GM21786 (cell line): ENCODE measurements at regions not wholly inside any gene's neighbourhood (a gene's known extent, or its start where the extent isn't known, plus 50 kb on each side); places are given as distances from the start of the nearest gene placed in this dataset.
"Not testable (repeated sequence)": the region's sequence is repeated elsewhere in the genome, so short reads cannot be mapped to it uniquely, and the experiment has no call there.

Experiments used
- ATAC-seq: cut with Tn5 transposase; IDR thresholded peaks from one replicate; pipeline ENCODE4 v1.9.1; 2021; ENCODE audit not compliant: unreplicated experiment

DNA sequence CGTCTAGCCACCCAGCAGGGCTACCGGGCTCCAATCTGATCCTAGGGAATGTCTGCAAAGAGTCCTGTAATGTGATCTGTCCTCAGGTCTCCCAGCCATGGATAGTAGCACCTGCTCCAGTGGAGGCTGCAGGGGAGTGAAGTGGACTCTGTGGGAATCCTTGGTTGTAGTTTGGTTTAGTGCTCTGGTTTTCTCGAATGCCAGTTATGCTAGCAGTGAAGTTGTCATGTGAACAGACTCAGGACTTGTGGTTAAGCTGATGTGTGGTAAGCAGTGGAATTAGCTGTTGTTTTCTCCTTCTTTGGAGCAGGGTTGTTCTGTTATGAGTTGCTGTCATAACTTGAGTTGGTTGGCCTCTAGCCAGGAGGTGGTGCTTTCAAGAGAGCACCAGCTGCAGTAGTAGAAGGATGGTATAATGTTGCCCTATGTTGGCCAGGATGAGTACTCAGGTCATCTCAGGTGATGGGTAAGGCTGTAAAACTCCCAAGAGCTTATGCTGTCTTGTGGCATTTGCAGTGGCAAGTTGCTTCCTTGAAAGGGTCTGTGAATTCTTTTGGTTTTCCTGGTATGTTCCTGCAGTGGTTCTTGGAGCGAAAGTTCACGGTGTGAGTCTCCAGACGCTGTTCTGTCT is 390.2 kb downstream of the UTRN start:
- peak; percentile 71 for ATAC-seq

DNA sequence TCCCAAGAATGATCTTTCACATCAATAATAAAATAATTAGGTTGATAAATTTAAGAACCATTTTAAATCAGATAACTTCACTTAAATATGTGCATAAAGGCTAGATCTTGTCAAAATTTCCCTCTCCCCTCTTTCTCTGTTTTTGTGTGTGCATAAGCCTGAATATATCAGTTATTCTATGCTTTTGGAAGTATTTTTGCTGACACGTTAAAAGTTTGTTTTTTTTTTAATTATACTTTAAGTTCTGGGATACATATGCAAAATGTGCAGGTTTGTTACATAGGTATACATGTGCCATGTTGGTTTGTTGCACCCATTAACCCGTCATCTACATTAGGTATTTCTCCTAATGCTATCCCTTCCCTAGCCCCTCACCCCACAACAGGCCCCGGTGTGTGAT is 391.2 kb downstream of the UTRN start:
- not testable (repeated sequence) for ATAC-seq

DNA sequence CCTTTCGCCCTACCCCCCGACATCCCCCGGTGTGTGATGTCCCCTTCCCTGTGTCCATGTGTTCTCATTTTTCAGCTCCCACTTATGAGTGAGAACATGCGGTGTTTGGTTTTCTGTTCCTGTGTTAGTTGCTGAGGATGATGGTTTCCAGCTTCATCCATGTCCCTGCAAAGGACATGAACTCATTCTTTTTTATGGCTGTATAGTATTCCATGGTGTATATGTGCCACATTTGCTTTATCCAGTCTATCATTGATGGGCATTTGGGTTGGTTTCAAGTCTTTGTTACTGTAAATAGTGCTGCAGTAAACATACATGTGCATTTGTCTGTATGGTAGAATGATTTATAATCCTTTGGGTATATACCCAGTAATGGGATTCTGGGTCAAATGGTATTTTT is 392.1 kb downstream of the UTRN start:
- ATAC-seq: not testable (repeated sequence)

DNA sequence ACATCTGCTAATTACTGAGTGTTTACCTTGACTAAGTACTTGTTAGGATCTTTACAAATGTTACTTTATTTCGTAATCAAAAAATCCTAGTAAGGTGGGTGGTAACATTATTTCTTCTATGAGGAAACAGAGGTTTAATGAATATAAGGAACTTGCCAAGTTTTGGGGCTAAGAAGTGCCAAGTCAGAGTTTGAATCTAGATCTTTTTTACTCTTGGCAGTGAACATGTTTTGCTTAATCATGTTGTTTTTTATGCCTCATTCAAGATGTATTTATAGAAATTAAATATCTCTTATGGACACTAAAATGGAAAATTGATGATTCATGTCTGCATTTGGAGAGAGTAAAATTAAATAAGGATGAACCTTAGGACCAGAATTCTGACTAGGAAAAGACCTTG is 393.7 kb downstream of the UTRN start:
- ATAC-seq: no peak

DNA sequence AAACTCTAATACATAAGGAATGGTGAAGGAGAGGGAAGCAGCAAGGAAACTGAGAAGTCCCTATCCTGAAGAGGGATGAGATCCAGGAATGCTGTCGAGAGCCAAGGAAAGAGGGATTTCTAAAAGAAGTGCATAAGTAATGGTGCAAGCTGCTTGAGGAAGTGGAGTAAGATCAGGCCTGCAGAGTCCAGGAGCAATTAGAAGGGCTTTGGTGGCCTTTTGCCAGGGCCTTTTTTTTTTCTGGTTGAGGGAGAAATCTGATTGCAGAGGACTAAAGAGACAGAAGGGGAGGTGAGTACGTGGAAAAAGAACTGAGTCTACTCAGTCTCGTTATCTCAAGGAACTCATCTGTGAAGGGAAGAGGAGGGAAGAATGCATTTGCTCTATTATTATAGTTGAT is 396.2 kb downstream of the UTRN start:
- no peak for ATAC-seq

DNA sequence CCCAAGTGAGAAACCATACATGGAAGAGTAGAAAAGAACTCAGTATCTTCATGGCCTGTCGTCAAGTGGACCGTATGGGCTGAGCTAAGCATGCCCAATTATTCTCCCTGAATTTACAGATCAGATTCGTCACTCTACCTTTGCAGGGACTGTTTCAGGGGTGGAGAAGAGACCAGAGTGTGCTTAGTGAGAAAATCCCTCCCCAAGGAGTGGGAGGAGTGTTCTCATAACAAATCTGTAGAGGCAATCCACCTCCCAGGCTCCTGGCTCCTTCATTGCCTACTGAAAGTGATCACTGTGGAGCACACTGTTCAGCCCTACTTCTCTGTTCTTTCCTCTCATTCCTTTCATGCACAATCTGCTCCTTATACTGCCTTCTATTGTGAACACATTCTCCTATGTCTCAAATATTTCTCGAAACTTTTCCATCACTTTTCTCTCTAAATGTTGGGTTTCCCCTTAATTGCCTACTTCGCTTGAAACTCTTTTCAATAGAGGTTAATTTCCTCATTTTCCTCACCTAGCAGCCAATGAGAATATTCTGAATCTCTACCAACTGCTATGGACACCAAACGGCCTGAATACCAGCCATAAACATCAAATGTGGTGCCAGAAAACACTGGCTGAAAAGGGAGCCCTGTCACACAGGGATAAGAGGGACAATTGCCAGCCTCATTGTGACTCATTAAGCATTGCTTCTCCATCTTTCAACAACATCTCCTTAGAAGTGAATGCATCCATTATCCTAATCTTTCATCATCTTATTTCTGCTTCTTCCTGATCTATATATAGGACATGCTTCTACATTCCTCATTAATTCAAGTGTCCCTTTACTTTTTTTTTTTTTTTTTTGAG is 398.3 kb downstream of the UTRN start:
- ATAC-seq: no peak

DNA sequence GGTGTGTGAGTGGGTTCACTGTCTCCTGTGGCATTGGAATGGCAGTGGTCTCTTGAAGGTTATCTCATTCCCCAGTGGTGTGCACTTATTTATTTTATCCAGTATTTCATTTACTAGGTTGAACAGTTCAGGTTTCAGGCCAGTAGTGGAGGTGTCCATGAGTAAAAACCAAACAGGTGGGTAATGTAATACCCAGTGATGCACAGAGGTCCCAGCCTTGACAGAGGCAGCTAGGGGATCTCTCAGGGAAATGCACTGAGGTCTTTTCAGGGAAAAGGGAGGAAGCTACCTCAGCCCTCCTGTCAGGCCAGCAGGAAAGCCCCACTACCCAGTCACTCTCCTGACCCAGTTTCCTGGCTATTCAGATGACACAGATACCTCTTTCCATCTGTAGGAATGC is 403.6 kb downstream of the UTRN start:
- no peak for ATAC-seq

DNA sequence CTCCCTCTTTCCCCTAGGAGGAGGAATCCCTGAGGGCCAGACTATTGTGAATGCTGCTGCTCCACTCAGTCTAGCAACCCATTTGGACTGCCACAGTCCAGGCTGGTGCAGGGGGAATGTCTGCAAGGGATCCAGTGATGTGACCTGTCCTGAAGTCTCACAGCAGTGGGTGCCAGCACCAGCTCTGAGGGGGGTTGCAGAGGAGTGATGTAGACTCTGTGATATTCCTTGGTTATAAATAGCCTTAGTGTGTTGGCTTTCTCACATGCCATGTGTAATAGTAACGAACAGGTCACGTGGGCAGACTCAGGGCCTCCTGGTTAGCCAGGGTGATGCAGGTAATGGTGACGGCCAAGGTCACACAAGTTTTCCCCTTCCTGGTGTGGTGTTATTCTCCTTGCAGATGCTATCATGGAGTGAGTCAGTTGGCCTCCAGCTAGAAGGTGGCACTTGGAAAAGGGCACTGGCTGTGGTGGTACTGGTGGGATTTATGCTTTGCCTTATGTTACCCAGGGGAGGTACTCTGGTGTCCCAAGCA is 404.4 kb downstream of the UTRN start:
- ATAC-seq: no peak

DNA sequence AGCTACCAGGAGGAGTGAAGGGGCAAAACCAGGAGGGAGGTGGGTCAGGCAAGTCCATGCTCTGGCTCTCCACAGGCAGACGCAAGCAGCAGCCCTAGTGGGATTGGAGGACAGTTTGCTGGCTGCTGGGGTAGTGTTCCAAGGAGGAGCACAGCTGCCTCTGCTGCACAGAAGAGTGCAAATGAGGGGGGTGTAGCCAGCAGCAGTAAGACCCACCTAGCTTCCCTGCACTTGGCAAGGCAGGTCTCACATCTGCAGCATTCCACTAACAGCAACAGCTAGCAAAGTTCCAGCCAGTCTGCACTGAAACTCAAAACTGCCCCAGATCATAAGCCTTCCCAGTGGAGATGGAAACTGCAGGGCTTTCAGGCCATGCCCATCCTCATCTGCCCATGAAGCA is 405.0 kb downstream of the UTRN start:
- no peak for ATAC-seq

DNA sequence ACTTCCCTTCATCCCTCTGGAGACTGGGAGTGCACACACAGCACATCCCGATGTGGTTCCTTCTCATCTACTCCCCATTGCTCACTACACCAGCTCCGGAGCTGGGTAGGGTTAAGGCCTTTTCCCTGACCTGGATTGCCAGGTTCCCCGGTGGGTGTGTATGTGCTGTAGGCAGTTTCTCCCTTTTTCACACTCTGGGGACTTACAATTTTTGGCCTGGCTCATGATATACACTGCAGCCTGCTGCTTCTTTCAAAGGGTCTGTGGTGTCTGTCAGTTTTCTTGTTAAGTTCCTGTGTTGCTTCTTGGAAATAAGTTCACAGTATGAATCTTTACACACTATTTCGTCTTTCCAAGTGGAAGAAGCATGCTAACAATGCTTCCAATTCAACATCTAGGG is 405.5 kb downstream of the UTRN start:
- no peak for ATAC-seq

DNA sequence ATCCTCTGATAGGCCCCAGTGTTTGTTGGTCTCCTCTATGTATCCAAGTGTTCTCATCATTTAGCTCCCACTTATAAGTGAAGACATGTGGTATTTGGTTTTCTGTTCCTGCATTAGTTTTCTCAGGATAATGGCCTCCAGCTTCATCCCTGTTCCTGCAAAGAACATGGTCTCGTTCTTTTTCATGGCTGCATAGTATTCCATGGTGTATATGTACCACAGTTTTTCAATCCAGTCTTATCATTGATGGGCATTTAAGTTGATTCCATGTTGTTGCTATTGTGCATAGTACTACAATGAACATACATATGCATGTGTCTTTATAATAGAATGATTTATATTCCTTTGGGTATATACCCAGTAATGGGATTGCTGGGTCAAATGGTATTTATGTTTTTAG is 406.9 kb downstream of the UTRN start:
- not testable (repeated sequence) for ATAC-seq

DNA sequence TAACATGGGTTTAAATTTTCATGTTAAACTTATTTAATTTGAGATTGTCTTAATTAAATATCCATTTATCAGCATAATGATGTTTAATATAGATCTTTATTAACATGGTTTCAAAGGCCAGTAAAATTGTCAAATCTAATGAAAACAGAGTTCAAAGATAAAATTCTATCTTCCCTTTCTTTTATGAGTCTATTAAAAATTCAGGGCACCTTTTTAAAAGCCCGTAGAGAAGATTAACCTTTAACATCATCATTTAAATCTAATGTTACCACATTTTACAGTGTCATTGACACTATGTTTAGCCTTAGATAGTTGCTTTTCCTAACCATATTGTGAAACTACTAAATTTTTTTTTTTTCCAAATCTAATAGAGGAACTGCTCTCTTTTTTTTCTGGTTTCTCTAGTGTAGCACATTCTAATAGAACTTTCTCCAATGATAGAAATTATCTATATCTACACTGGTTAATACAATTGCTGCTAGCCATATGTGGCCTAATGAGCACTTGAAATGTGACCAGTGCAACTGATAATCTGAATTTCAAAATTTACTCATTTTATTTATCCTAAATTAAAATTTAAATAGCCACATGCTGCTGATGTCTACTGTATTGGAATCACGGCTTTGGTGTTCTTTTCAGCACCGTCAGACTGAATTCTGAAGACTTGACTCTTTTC is 410.9 kb downstream of the UTRN start:
- ATAC-seq: no peak

DNA sequence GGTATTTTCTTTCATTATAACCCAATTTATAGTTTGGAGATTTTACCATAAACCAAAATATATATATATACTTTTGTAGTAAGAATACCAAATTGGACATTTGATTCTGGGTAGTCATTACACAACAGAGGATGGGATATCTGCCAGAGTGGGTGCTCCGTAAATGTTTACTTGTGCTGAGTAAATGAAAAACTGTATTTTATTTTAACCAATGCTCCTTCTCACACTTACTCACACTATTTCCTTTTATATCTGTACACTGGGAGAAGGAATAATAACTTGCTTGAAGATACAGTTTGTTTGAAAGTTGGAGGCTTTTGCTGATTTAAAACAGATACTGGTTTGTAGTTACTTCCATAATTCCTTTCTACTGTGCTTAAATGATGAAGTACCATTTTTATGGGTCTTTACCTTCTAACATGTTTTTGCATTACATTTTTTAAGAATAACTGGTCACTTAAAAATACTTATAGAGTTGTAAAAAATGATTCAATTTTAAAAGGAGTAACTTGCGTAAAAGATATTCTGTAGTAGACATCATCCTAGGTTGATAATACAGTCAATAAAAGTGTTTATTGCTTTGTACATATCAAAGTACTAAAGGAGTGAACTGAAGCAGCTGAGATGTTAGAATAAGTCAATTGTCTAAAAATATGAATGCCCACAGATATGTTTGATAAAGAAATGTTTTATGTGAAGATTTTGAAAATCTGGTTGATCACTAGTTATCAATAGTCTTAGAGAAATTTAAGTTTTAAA is 411.7 kb downstream of the UTRN start:
- ATAC-seq: no peak

DNA sequence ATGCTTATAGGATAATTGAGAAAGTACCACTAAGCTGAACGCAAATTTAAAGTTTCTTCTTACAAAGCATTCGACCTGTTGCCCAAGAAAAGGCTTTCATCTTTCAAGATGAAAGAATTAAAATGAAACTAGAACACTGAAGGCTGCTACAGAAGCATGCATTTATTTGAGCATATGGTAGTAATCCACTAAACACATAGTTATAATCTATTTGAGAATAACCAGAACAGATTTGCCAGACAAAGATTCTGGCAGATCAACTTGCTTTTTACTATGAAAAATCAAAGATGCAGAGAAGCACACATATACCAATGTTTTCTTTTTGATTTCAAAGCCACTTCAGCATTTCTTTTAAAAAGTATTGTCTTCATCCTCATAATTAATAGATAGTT is 412.2 kb downstream of the UTRN start:
- no peak for ATAC-seq

DNA sequence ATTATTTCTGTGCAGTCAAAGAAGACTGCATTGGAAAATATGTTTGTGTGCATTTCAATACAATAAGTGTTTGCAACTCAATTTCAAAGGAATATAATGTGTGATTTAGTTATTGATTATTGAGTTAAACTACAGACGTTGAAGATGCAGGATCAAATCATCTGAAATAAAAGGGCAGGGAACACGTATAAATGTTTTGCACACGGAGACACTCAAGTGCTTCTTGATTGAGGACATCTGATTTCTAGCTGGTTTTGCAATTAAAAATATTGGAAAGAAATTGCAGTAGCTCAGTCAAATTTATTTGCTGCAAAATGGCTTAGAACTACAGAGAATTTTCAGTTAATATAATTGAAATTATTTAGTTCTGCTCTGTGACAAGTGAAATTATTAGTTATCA is 412.7 kb downstream of the UTRN start:
- no peak for ATAC-seq

DNA sequence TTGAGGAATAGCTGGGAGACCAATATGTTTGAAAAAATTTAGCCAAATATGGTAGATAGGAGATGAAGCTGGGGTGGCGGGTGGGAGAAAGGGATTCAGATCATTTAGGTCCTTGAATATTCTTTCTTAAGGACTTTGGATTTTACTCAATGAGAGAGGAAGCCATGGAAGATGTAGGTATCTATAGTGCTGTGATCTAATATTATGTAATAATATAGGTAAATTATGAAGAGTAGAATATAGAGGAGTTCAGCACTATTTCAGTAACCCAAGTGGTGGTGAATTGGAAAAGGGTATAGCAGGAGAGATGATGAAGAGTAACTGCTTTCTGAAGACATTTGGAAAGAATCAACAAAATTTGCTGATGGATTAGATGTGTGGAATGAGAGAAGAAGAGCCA is 417.6 kb downstream of the UTRN start:
- ATAC-seq: no peak

DNA sequence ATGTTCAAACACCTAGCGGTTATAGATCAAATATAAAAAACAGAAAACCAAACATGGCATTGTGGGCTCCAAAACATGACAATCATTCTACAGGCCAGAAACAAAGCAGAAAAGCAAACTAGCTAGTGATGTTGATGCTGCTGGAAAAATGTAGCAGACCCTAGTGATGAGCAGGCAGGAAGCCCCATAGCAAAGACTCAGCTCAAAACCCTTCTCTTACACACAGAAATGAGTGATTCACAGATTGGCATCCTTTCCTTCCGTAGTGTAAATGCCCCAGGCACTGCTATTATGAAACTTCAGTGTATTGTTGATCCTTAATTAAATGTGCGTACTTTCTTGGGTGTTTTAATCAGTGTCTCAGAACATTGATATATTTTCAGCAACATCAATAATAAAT is 425.1 kb downstream of the UTRN start:
- ATAC-seq: no peak

DNA sequence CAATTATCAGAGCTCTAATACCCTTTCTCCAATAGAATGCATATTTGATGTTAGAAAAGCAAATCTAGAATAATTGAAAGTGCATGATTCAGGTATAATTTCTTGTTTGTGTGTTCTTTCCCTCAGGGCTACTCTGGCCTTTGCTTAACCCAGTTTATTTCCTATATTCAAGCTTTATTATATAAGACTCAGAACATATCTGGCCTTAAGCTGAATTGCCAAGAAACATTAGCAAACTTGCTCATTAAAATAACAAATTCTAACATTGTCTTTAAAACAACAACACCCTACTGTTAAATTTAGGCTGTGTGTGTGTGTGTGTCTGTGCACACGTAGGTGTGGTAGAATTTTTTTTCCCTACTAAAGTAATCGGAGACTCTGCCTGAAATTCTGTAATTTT is 426.5 kb downstream of the UTRN start:
- ATAC-seq: no peak

DNA sequence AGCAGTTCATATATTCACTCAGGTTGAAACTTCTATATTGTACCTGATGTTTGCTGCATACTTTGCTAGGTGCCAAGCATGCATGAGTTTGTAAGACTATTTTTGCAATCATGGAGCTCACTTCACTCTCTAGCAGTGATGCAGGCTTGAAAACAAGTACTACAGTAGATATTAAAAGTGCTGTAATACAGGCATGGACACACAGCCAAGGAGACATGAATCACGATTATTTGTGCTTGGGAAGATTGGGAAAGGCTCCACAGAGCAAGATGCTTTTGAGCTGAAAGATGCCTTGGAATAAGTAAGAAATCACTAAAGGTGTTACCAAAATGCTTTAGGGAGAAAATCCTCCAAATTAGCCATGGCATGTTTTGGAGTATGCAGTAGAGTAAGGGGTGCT is 427.4 kb downstream of the UTRN start:
- ATAC-seq: no peak

DNA sequence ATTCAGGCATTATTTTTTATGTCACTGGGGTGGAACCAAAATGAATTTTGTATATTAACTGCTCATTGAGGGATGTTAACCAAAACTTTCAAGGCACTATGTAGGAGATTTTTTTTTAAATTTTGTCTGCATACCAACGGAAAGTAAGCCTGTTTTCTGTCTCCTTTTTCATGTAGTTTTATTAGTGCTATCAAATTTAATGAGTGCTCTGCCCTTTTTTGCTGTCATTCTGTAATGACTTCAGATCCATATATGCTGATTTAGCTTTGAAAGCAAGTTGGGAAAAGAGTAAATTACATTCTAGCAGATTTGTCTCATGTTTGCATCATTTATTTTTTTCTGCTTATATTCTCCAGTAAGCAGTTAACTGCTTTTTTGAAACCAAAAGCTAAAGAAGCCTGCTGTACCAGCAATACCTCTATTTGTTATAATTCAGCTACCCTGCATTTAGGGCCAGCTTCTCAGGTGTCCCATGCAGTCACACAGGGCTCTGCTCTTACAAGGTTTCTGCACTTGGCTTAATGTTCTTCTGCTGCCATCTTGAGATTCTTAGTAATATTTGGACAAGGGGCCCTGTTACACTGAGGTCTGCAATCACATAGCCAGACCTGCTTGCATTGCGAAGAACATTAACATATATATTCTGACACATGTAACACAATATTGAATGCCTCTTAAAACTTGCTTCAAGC is 429.0 kb downstream of the UTRN start:
- no peak for ATAC-seq

DNA sequence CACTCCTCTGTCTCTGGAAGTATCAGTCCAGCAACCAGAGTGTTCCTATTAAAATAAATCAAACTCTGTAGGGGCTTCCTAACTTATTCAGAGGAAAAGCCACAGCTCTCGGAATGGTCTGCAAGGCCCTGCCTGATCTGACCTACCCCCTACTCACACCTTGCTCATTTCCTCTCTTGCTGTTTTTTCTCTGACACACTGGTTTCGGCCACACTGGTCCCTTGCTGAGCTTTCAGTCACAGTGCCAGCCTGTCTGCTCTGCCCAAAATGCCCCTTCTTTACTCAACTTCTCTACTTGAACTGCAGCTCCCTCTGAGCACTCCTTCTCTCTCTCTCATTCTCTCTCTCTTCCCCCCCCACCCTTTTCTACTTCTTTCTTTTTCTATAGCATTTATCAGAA is 430.2 kb downstream of the UTRN start:
- peak; percentile 87 for ATAC-seq
